ENCODE measurements at regions not wholly inside any gene's neighbourhood (a gene's known extent, or its start where the extent isn't known, plus 50 kb on each side); places are given as distances from the start of the nearest gene placed in this dataset.

- ATAC-seq (no peak), DNase-seq (no peak)
- intact Hi-C loops (cut with DNase I) = no loop called here
- Histone ChIP-seq H3K36me3 (no peaks in the 10 kb centered on the region), H3K9me3 (peaks cover 0 to 3% (median 0%) of the 10 kb centered on the region in 12 donors), H3K4me1 (peaks cover 0 to 8% (median 4%) of the 10 kb centered on the region in 12 donors), H3K27ac (no peak overlapping the region), H3K27me3 (peaks cover 0 to 8% (median 0%) of the 10 kb centered on the region in 9 donors), H3K4me3 (no peak overlapping the region)
- no peak for TF ChIP-seq POLR2A (IDR thresholded peaks at IDR 0.05)
- no peak for TF ChIP-seq CTCF (IDR thresholded peaks at IDR 0.05)
- 79 to 90% (median 84%) methylated on average over 4 of the region's 4 CpGs for whole genome bisulfite sequencing, 4 donors
Observed at GRCh38 chr14:103255555-103255954, 78.5 kb upstream of the EIF5 start.

- 67 to 69% (median 69%) methylated on average over 10 of the region's 10 CpGs for WGBS, 4 donors
Observed at GRCh38 chr14:103256406-103256805, 77.6 kb upstream of the EIF5 start.

GRCh38 chr14:103257211-103257962, 76.7 kb upstream of the EIF5 start:
- H3K27ac ChIP-seq = no peak overlapping the region
- peaks cover 0 to 16% (median 5%) of the 10 kb centered on the region in 12 donors for H3K4me1 ChIP-seq
- TF ChIP-seq CTCF (IDR thresholded peaks at IDR 0.05) (no peak), POLR2A (IDR thresholded peaks at IDR 0.05) (no peak)
- WGBS, 4 donors = 88 to 95% (median 94%) methylated on average over 4 of the region's 4 CpGs
- intact Hi-C loops (cut with DNase I) = no loop called here
- no peak overlapping the region for H3K4me3 ChIP-seq
- ATAC-seq (no peak), DNase-seq (no peak)
- no peaks in the 10 kb centered on the region for H3K9me3 ChIP-seq
- H3K27me3 ChIP-seq = peaks cover 0 to 8% (median 0%) of the 10 kb centered on the region in 9 donors
- H3K36me3 ChIP-seq = no peaks in the 10 kb centered on the region

More at GRCh38 chr14:103256406-103256805, 77.6 kb upstream of the EIF5 start:
- TF ChIP-seq CTCF (IDR thresholded peaks at IDR 0.05) (no peak), POLR2A (IDR thresholded peaks at IDR 0.05) (no peak)
- intact Hi-C loops (cut with DNase I) = no loop called here
- DNase-seq (no peak), ATAC-seq (no peak)
- peaks cover 0 to 16% (median 5%) of the 10 kb centered on the region in 12 donors for H3K4me1 ChIP-seq
- no peak overlapping the region for H3K4me3 ChIP-seq
- peaks cover 0 to 8% (median 0%) of the 10 kb centered on the region in 9 donors for H3K27me3 ChIP-seq
- H3K27ac ChIP-seq = no peak overlapping the region
- H3K9me3 ChIP-seq = peaks cover 0 to 3% (median 0%) of the 10 kb centered on the region in 12 donors
- no peaks in the 10 kb centered on the region for H3K36me3 ChIP-seq

- Histone ChIP-seq H3K36me3 (no peaks in the 10 kb centered on the region), H3K9me3 (no peaks in the 10 kb centered on the region), H3K27me3 (peaks cover 0 to 4% (median 0%) of the 10 kb centered on the region in 9 donors), H3K27ac (no peak overlapping the region), H3K4me3 (no peak overlapping the region), H3K4me1 (peaks cover 0 to 16% (median 5%) of the 10 kb centered on the region in 12 donors)
- ATAC-seq (no peak), DNase-seq (no peak)
- TF ChIP-seq POLR2A (IDR thresholded peaks at IDR 0.05) = no peak
- no peak for TF ChIP-seq CTCF (IDR thresholded peaks at IDR 0.05)
- WGBS, 4 donors = 86 to 100% (median 90%) methylated on average over 2 to 12 of the region's 12 CpGs
- intact Hi-C loops (cut with DNase I) = no loop called here
Observed at GRCh38 chr14:103258211-103258610, 75.8 kb upstream of the EIF5 start.
